Stimulated activated CD4-positive, alpha-beta T cell treated with anti-CD3 and anti-CD28 coated beads, Interleukin-1b, Interleukin-23, amount 100 ng/mL, for 4 hours (primary cell): ENCODE measurements at regions not wholly inside any gene's neighbourhood (a gene's known extent, or its start where the extent isn't known, plus 50 kb on each side); places are given as distances from the start of the nearest gene placed in this dataset.

Source experiments
- DNase-seq, 2 donors: peaks; one replicate each; pipeline ENCODE4 v3.0.0-alpha.2; 2020; ENCODE audit warnings: low read depth in 2 of 2

DNA sequence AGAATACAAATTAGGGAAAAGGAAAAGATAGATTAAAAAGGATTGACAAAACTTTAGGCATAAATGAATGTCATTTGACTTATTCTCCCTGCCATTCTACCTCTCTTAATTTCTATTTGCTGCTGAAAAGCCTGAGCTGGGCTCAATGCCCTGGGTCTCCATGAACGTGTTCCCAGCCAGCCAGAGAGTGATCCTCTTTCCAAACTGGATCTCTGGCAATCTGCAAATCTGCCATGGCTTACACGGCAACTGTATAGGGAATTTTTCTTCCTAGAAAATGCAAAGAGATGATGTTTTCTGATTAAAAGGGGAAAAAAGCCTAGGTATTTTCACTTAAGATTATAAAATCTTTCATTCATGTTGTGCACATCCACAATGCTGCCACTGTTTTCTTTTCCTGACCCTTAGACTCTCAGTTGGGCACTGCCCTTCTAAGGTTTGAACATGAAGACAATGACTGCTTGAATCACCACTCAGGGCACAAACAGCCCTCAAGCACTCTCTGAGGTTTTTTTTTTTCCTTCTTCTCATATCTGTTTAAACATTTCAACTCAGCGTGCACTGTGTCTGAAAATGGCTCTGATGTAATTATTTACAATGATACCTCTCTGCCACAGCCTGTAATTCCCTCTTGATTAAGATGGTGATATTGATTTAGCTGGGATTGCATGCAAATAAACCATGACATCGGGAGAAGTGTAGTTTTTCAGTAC, 60.3 kb downstream of the DACT1 start:
- no peak for DNase-seq

DNA sequence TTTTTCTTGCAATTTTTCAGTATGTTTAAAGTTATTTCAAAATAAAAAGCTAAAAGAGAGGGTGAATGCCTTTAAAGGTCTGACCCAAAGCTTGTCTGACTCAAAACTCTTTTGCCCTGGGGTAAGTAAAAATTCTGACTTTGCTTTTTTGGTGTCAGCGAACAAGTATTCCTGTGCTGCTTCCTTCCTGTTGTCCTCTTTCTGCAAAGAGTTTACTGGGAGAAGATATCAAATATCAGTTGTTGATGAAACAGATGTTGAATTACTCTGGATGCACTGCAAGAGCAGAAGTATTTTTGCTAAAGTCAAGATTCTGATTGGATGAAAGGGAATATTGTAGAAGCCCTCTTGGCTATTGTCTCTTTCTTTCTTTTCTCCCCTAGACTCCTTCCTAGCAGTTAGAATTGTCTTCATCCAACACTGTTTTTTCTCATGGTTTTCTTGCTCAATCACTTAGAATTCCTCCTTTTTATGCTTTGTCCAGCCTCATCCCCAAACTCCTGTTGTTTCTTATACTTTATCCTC, 62.0 kb downstream of the DACT1 start:
- no peak for DNase-seq

DNA sequence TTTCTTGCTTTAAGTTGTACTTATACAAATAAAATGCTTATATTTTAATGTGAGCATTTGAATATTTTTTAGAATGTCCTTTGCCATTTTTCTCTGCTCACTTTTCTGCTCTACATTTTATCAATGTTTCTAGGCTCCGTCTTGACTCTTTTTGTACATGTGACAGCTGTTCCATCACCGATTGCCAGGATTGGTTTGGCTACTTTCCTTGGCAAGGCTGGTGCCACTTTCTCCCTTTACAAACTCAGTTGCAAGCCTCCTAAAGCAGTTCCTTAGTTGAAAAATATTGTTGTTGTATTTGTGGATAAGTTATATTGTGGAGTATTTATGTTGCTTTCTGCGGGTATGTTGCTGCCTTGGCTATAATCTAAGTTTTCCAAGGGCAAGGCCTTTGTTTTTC, 63.4 kb downstream of the DACT1 start:
- no peak for DNase-seq

DNA sequence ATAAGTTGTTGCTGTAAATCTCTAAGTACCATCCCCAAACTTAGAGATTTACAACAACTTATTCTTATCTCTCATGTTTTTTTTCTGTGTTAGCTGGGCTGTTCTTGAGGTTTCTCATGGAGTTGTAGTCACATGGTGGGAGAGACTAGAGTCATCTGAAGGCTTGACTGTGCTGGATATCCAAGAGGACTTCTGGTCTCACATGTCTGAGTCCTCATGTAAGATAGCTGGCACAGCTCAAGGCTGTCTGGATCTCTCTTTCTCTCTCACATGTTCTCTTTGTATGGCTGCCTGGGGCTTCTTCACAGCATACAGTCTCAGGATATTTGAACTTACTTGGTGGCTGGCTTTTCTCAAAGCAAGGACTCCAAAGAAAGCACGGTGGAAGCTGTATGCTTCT, 63.8 kb downstream of the DACT1 start:
- no peak for DNase-seq

DNA sequence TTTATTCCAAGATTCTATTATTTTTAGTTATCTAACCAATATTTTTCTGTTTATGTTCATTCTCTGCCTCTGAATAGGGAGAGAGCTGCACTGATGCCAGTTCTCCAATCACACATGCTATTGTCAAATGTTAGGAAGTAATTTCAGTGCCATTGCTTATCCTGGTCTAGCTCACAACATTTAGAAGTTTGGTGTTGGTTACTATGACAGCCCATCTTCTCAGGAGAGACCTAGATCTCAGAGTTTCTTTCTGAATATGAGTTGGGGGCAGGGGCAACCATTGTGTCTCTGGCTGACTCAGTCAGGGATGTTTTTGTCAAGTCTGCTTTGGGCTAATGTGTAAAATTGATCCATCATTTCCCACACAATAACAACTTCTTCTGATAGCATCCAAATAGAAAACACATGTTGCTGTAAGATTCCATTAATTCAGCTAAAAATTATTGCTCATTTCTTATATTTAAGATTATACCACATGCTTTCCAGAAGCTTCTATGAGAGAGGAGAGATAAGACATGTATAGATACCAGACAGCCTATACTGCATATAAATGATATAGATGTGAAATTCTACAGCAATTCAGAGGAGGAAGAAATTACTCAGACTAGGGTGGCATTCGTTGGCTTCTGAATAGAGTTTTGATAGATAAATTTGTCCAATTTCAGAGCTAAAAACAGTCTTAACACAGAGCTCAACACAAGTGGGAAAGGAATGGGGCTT, 64.8 kb downstream of the DACT1 start:
- no peak for DNase-seq

DNA sequence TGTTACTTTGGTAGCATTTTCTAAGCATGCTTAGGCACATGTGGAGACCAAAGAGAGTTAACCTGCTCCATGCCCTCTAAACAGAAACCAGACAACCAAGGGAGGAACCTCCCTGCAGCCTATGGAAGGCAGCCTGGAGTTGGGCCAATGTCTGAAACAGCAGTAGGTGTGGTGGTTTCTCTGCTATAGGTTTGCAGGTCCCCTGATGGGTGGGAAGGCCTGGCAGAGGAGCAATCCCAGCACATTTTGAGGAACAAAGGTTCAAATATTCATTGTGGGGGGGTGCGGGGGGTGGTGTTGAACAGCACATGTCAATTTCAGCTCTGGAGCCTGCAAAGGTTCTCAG, 65.4 kb downstream of the DACT1 start:
- no peak for DNase-seq

DNA sequence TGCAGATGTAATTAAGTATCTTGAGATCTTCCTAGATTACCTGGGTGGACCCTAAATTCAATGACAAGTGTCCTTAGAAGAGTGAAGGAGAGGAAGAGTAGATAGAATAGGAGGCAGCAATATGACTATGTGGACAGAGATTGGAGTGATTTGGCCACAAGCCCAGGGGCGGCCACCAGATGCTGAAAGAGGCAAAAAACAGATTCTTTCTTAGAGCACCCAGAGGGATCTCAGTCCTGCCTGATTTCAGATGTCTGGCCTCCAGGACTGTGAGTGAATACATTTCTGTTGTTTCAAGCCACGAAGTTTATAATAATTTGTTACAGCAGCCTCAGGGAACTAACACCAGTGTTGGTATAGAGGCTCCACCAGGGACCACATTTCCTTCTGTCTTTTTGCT, 67.3 kb downstream of the DACT1 start:
- DNase-seq = no peak

DNA sequence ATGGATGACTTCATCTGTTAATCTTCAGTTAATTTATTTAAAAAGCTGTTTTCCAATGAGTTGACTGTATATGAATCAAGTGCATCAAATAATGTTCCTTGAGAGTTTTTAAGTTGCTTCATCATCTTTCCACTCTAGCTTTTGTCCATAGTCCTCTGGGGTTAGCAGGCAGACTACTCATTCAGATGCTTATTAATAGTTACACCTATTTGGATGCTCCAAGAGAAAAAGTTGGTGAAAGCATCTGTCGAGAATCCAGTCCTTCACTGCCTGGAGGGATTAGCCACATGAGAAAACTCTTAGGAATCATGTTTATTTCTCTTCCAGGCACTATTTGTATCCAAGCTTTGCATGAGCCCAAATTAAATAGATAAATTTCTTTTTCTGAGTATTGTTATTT, 70.2 kb downstream of the DACT1 start:
- no peak for DNase-seq

DNA sequence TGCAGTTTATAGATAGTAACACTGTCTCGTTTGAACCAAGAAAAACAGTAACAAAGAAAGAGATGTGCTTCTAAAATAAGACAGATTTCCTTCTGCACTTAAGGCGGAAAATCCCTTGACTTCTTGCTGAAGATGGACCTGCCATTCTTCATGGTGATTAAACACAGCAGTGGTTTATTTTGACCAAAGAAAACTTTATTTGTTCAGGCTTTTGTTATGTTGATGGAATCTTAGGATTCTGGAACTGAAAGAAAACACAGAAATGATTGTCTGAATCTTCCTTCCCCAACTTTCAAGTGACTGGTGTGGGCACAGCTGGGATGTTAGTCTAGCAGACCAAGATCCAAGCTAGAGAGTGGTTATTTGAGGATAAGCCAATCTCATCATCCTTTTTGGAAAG, 72.2 kb downstream of the DACT1 start:
- no peak for DNase-seq

DNA sequence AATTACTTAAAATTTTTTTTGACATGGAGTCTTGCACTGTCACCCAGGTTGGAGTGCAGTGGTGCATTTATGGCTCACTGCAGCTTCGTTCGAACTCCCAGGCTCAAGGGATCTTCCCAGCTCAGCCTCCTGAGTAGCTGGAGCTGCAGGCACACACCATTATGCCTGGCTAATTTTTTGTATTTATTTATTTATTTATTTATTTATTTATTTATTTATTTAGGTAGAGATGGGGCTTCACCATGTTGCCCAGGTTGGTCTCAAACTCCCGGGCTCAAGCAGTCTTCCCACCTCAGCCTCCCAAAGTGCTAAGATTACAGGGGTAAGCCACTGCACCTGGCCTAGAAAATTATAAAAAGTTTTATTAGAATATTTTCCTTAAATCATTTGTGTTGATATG, 73.6 kb downstream of the DACT1 start:
- DNase-seq = no peak

DNA sequence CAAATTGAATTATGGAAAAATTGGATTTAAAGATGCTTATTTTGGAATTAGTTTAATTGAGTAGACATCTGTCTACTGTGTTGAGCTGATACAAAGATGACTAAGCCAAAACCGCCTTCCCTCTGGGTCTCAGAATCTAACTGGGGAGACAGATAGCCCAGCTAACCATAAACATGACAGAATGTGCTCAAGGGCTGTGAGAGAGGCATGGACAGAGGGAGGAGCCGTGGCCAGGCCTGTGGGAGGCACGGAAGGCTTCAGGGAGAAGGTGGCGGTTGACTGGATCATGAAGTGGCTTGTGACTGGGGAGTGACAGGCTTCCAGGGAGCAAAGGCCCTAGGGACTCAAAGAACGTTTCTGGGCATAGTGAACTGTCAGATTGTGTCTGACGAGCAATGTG, 74.6 kb downstream of the DACT1 start:
- no peak for DNase-seq

DNA sequence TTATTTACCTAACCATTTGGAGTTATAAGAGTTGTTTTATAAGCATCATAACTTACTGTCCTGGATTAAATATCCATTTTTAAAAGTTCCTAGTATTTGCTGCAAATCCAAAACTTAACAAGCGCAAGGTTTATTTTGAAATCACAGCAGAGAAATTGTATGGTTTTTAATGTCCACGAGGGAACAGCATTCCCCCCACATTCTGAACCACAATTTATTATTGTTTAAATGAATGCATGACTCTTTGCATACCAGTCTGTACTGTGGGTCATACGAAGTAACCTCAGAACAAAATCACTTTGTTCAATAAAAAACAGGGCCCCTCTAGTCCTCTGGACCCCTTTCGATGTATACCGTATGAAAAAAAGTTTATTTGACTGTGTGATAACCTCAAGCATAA, 75.9 kb downstream of the DACT1 start:
- no peak for DNase-seq

DNA sequence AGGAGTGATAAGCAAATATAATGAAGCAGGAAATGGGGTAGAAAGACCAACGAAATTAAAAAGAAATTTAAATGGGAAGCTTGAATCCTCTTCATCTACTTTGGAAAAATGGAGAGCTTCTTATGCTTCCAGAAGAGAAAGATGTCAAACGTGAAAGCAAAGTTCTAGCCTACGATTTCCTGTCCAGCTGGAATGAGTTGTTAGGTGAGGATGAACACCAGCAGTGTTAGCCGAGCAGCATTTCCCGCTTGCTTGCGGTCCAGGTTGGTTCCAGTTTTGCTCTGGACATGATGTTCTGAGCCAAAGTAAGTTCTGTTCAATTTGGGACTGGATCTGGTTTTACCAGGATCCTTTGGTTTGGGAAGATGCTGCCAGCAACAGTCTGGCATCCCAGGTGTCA, 78.9 kb downstream of the DACT1 start:
- no peak for DNase-seq

DNA sequence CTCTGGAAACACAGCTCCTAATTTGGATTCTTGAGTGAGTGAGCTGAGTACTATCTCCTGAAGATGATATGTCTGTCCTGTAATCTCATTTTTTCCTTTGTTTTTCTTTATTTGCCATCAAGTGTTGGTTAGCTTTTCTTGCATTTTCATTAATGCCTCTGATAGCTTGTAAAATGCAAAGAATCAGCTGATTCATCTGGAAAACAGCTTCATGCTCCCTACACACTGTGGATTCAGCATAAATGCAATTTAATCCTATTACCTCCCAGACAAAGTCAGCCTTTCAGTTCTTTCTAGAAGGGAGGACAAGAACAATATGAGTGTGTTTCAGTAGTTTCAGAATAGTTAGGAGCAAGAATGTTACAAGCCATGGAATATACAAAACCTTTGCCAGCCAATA, 79.4 kb downstream of the DACT1 start:
- no peak for DNase-seq

DNA sequence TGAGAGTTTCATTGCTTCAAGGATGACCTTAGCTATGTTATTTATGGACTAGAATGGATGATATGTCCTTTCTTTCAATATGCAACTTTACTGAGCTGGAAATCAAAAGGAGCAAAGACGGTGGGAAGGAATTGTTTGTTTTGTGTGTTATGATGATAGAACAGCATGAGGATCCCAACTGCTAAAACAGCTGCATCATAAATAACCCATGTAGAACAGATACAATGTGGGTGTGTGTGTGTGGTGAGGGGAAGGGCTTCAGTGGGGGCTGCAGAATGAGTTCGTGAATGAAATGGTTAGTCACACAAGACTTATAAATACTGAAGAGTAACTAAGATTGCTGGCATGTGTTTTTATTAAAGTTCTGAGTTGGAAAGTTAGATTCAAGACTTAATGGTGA, 80.1 kb downstream of the DACT1 start:
- no peak for DNase-seq

DNA sequence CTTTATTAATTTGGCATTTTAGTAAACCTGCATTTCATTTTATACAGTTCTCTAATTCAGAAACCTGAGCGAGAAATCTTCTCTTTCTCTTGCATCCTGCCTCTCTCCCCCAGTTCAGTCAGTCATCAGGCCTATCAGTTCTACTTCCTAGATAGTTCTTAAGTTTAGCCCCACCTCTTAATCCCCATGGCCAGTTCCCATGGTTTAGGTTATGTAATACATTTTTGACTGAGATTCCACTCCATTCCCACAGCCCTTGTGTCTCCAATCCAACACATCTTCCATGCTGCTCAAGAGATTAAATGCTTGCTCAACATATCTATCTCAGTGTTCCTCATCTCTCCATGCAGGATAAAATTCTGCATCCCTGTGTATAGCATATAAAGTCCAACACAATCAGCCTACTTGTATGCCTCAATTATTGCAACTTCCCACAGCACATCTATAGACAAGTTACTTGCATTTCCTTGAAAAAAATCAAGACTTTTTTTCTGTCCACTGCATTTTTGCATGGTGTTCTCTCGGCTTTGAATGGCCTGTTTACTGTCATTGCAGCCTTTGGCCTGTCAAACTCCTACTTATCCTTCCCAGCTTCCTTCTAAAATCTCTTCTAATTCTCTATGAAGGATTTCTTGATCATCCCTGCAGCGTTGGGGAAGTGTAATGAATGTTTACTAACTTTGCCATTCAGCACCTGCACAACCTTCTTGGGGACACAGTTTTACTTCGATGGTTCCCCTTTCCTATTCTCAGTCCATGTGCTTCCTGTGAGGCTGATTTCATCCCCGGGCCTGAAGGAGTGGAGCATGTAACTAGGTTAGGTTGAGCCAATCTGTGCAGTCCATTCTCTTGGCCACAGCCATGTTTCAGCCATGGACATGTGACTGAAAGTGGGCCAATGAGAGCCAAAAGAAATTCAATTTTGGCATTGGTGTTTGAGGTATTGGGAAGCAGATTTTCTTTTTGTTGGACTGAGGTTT, 80.8 kb downstream of the DACT1 start:
- DNase-seq = no peak

DNA sequence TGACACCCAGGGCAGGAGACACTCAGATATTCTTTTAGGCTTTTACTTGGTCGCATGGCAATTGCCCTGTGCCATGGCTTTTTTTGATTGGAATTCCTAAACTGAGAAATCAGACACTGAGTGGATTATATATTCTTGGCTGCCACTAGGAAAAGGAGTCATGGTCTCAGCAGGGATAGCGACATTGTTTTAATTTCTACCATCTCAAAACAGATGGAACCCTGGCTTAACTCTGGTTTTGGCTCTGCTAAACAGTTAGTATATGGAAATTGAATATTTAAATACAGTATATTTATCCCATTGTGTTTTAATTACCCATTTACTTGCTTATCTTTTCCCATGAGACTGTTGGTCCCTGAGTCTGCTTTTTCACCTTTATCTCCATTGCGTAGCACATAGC, 84.0 kb downstream of the DACT1 start:
- DNase-seq = no peak

DNA sequence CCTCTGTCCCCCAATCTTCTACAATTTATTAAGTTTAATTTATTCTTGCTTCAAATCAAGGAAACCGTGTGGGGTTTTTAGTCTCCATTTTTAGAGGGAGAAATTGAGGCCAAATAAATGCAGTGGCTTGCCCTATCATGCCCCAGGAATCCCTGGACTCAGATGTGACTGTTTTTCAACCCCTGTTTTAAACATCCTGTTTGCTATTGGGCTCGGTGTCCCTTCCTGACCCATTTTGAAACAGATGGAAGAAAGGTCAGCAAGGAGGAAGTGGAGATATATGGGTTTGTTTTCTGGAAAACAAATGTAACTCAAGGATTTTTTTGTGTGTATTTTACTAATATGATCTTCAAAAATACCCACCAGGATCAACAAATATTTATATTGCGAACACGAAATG, 84.7 kb downstream of the DACT1 start:
- DNase-seq = no peak

DNA sequence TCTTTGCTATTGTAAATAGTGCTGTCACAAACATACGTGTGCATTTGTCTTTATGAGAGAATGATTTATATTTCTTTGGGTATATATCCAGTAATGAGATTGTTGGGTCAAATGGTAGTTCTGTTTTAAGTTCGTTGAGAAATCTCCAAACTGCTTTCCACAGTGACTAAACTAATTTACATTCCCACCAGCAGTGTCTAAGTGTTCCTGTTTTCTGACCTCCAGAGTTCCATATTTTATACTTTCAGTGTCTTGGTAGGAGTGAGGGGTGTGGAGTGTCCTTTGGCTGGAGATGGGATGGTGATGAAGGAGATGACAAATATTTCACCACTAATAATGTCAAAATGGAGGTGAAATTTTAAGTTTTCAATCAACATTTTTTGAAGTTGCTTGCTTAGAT, 86.4 kb downstream of the DACT1 start:
- DNase-seq = no peak

DNA sequence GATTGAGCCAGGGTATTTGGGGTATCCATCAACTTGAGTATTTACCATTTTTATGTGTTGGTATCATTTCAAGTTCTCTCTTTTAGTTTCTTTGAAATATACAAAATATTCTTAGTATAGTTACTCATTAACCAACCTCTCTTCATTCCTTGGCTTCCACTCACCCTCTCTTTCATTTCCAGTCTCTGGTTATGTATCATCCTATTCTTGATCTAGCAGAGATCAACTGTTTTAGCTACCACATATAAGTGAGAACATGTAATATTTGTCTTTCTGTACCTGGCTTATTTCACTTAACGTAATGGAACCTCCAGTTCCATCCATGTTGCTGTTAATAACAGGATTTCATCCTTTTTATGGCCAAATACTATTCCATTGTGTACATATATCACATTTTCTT, 86.9 kb downstream of the DACT1 start:
- no peak for DNase-seq

DNA sequence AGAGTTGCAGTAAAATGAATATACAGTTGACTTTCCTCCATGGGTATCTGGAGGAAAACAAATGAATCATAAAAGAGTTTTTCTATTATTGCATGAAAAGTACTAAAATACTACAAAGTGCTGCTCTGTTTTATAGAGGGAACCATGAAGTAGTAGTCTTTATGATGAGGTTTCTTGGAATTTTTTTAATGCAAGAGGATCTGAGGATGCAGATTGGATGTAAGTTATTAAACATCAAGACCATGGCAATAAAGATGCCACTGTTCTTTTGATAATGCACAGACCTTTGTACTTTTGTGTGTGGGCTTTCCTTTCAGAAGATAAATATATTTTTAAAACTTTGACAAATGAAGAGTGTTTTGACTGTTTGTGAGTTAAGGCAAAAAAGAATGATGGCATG, 87.5 kb downstream of the DACT1 start:
- no peak for DNase-seq

DNA sequence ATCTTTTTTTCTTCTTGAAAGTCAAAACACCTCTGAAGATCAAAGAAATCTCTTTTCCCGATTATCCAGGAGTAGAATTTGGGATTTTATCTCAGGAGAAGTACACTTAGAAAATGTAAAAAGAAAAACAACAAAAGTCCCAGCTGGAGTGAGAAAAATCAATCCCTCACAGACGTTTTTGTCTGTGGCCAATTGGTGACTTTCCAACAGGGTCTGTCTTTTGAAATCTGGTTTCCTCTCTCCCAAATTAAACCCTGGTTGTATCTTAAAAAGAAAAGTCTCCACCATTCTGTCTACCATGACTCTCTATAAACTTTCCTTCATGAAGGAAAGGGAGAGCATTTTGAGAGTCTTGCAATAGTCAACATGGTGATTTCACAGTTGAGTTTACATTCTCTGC, 88.1 kb downstream of the DACT1 start:
- DNase-seq = no peak
